HG02623 (cell line): ENCODE measurements at regions not wholly inside any gene's neighbourhood (a gene's known extent, or its start where the extent isn't known, plus 50 kb on each side); places are given as distances from the start of the nearest gene placed in this dataset.

Experiments
- ATAC-seq: cut with Tn5 transposase; IDR thresholded peaks from one replicate; pipeline ENCODE4 v1.9.1; 2021; ENCODE audit warnings: moderate library complexity; ENCODE audit not compliant: unreplicated experiment

DNA sequence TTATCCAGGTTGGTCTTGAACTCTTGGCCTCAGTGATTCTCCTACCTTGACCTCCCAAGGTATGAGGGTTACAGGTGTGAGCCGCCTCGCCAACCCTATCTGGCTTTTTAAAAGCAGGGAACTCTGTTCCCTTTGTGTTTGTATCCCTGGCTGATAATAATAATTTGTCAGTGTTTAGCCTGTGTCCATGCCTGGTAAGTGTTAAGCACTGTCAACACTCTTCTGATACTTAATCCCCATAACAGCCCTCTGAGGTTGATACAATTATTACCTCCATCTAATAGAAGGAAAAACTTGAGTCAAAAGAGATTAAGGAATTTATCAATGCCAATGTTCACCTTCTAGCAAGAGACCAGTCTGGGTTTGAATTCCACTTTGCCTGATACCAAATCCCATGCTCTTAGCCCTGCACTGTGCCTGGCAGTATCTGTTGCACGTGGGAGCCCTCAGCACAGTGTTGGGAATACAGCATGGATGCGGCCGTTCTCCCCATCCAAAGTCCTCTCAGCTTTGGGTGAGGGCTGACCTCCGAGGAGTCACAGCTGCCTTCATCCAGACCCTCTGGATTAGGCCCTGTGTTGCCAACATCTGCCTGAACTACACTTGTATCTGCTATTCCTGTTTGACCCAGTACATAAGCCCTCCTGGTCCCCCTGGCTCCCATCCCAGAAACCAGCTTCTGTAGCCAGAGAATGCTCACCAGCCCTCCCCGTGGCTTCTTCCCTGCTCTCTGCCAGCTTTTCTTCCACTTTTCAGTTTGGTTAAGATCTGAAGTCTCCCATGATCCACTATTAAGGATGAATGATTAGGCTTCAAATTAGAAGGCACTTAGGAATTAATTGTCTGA, 335.6 kb upstream of the ASIC2 start:
- ATAC-seq: no peak

DNA sequence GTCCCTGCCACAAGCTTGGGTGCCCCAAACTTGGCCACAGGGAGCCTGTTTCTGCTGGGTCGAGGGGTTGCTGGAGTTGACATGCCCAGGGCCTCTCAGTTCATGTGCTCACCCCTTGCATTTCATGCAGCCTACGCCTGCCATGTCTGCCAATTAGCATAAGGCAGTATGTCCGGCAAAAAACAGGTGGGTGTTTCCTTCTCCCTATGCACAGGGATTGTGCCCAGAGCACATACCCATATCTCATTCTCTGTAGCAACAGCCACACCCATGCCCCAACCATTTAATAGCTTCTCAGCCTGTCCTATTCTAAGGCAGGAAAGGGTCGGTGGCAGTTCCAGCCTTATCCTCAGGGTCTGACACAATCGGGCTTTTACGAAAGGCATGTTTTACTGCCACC, 340.4 kb upstream of the ASIC2 start:
- ATAC-seq: no peak

DNA sequence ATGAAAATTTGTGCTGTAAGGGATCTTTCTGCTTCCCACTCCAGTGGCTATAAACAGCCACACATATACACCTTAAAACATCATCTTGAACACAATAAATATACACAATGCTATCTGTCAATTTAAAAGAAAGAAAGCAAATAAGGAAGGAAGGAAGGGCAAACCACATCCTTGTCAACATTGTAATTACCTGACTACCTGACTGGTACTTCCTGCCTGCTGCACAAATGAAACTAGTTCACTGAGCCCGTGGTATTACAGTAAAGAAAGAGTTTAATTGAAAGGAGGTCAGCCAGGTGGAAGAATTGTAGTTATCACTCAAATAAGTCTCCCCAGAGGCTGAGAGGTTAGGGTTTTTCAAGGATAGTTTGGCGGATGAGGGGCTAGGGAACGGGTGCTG, 344.4 kb upstream of the ASIC2 start:
- no peak for ATAC-seq

DNA sequence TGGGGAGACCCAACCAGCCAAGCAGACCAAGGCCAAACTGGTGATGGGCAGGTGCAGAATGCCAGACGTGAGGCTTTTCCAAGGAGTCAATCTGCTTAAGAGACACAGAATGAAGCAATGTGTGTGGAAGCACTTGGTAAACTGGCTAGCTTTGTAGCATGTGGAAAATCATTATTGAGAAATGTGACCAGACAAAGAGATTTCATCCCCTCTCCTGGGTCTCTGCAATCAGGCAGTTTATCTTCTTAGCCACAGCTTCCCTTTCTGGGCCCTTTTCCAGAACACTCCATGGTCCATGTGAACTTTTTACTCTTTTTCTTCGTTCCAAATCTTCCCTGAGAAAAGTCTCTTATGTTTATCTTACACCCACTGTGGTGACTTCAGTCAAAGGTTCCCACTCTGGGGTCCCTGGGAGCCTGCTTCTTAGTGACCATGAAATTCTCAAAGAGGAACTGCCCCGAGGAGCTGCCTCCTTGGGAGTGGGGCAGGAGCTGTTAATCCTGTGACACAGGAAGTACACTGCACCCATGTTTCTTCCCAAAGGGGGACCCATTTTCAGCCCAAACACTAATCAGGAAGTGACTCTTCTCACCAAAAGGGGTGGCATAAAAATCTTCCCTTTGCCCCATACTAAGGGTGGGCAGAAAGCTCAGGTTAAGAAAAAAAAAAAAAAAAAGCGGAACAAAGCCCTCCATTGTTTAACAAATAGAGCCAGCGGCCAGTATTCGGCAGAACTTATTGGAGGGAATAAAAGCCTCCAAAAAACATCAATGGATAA, 346.2 kb upstream of the ASIC2 start:
- ATAC-seq: no peak

DNA sequence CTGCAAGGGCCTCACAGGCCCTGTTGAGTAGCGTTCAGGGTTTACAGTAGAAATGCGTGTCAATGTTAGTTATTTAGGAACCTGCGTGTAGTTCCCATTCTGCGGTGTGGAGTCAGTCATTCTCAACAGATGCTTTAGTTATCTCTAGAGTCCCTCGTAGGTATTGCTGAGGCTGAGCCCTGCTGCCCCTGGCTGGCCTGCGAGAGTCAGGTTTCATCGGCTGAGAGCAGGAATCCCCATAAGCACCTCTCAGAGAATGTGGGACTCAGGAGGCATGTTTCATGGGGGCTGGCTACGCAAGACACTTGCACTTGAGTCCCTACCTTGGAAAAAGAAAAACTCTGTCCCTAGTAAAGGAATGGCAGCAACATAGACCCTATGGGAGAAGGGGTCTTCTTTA, 347.5 kb upstream of the ASIC2 start:
- ATAC-seq: no peak

DNA sequence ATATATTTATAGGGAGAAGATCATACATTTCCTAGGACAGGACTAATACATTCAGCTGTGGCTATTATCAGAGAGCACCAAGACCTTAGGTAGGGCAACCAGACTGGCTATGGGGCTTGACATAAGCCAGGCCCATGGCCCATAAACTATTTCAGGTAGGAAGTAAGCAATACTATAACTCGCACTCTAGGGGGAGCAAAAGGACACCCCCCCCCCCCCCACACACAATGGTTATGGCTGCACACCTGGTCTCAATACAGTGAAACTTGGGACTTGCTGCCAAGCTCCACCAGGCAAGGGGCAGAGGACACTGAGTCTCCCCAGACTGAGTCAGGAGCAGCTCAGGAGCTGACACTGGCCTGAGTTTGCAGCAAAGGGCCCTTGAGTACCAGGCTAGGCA, 348.9 kb upstream of the ASIC2 start:
- ATAC-seq: no peak

DNA sequence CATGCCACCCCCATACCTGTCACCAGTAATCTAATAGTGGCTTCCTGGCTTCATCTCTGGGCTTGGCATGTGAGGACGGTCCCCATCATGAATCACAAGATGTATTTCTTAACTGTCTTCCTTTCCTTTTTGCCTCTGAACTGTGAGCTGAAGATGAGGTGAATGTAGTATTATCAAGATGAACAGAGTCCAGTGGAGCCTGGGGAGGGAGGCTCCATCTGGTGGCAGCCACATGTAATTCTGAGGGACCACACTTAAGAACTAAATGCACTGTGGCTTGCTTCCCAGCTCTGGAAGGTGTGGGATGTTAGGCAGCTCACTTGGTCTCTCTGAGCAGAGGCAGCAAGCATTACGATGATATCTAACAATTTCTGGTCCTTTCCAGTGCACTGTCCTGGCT, 354.9 kb upstream of the ASIC2 start:
- ATAC-seq: no peak

DNA sequence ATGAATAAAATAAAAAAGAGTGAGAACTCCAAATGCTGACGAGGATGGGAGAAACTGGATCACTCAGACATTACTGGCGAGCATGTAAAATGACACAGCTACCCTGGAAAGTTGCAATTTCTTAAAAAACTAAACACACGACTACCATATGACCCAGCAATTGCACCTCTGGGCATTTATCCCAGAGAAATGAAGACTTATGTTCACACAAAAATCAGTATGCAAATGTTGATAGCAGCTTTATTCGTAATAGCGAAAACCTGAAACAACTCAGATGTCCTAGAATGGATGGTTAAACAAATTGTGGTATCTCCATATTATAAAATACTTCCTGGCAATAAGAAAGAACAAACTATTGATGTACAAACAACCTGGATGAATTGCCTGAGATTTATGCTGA, 357.2 kb upstream of the ASIC2 start:
- no peak for ATAC-seq

DNA sequence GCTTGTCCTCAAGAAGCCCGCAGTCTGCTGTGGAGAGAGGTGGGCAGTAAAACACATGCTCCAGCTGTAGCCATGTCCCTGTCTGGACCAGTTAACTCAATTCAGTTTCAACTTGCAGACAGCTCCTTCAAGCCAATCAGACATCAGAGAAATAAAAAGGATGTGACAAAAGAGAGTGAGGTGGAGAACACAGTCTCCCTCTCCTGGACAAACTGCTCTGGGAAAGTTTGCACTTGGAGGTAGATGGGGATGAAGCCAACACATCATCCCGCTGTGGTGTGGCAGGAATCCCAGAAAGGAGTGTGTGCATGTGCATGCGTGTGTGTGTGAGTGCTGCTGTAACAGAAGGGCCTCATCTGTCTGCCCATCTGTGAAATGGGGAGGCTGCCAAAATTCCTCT, 358.6 kb upstream of the ASIC2 start:
- ATAC-seq: no peak

DNA sequence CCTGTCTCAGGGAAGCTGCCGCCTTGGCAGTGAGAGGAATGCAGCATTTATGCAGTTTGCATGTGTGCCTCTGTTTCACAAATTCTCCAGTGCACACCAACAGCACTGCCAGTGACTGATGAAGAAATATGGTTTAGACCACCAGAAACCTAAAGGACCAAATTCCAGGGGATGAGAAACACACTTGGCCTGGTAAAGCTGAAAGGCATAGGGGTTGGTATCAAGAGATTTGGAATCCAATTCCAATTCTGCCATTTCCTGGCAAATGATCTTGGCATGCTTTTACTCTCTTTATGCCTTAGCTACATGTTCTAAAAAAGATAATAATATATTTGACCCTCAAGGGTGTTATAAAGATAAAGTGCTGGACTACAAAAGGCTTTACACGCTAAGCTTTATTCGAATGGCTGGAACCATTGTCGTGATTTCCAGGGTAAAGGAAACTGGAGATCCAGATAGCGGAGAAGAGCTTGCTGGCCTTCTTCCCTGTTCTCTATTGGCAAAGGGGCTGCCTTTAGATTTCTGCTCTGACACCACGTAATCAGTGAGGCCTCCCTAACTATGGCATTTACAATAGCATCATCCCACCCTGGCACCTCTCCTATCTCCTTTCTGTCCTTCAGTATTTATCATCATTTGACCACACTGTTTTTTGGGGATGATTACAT, 359.8 kb upstream of the ASIC2 start:
- no peak for ATAC-seq

DNA sequence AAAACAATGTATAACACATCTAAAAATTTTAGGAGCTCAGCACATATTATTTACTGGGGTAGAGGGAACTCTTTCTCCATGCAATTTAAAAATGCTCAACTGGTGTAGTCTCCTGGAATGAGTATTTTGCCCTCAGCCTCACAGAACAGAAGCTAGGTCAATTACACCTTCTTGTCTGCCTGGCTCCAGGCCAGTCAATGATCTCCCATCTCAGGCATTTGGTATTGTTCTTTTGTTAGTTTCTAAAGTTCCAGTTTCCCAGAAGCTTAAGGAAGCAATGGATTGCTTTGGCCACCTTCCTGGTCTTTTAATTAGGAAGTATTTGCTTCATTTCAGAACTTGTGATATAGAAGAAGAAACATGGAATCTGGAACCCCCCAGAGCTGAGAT, 360.3 kb upstream of the ASIC2 start:
- ATAC-seq: no peak

DNA sequence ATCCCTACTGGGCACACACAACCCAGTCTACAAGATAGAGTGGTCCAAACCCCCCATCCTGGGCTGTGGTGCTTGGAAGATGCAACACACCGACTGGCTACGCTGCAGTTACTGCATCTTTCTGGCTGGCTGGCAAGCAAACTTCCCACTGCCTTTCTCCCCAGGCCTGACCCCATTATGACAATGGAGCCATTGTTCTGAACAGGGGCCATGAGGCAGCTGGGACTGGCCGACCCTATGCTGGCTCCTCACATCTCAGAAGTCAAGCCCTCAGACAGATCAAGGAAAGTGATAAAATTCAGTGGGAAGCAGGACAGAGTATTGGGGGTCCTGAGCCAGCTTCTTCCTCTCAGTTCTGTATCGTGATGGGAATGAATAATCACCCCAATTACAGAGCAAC, 364.1 kb upstream of the ASIC2 start:
- no peak for ATAC-seq

DNA sequence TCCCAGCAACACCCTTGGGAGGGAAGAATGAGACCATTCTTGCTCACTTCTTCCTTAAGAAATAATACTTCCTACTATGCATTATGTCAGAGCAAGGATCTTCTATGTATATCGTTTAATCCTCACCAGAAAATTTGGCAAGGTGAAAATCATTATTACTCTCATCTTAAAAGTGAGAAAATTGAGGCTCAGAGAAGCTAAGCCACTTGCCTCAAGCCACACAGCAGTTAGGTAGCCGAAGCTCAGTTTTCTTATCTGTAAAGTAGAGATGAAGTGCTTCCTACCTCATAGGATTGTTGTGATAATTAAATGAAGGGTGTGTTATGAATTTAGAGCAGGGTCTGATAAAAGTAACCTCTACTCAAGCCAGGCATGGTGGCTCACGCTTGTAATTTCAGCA, 368.9 kb upstream of the ASIC2 start:
- no peak for ATAC-seq

DNA sequence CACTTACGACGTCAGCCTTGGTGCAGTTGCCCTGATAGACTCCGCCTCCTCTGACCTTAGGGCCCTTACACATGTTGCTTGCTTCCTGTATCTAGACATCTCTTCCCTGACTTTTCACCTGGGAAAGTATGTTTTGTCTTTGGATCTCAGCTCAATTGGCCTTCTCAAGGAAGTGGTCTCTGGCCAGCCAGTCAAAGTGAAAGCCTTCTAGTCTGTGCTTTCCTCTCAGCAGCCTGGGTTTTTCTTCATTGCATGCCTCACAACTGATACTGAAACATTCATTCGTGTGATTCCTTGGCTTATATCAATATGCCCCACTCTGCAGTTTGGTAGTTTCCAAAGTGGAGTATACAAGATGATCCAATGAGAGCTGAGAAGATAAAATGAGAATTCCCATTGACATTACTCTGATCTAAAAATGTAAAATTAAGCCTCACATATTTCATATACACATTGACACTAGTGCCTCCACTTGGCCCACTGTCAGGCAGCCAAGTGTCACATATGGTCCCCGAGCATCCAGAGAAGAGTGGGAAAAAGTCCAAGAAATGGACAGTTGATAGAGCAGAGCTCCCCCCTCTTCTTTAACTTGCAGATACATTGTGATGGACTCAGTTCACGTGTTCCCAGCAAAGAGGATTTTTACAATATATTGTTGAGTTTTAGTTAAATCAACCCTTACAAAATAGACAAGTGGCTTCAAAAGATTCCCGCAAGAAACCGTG, 371.2 kb upstream of the ASIC2 start:
- no peak for ATAC-seq

DNA sequence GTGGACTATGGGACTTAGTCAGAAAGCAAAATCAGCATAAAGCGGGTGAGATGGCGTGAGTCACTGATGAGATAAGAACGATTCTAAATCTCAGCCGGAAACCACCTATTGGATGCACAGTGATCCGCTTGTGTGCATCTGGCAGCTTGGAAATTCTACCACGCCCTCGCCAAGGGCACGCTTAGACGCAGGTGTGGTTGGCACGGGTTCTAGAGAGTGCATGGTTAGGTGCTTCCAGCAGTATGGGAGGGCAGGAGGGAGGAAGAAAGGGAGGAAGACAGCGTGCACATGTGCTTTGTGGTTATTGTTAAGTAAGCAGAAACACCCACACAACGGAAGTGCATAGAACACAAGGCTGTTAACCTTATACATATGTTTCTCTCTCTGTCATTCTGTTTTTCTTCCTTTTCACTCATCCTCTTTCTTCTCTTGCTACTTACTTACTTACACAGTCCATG, 374.0 kb upstream of the ASIC2 start:
- peak; percentile 61 for ATAC-seq

DNA sequence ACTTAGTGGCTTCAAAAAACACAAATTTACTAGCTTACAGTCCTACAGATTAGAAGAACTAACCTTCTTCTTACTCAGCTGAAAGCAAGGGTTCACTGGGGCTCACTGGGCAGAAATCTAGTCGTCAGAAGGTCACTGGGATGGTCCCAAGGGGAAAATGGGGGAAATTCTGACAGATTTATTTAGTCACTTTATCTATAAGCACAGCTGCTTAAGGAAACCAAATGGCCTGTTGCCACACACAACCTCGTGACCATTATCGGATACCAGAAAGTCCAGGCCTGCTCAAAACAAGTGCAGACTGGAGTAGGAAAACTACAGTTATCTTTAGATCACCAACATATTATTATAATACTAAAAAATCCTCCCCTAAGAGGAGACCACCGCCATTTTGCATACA, 374.6 kb upstream of the ASIC2 start:
- ATAC-seq: no peak

DNA sequence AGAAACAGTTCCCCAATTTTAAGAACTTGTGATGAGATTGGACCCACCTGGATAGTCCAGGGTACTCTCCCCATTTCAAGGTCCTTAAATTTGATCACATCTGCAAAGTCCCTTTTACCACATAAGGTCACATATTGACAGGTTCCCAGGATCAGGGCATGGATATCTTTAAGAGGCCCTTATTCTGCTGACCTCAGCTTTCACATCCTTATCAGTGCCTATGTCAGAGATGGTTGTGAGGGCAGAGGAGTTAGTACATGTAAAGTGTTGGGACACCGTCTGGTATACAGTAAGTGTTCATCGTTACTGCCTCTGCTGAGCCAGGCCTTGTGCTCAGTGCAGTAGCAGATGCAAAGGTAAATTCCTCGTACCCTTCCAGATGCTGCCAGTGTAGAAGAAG, 375.4 kb upstream of the ASIC2 start:
- ATAC-seq: no peak

DNA sequence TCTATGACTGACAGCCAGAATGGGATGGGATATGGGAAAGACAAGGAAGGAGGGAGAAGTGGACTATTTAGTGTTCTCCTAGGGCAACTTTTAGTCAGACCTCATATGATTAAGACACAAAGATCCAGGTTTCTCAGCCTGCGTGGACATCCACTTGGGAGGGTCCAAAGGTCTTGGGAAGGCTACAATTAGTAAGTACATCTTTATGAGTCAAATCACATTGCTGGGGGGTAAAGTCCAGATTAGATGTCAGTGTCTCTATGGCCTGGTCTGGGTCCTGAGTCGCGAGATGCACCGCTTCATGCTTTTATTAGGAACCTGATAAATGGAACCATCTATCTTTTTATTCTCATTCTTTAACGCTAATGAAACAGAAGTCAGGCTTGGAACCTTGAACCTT, 378.4 kb upstream of the ASIC2 start:
- ATAC-seq: no peak

DNA sequence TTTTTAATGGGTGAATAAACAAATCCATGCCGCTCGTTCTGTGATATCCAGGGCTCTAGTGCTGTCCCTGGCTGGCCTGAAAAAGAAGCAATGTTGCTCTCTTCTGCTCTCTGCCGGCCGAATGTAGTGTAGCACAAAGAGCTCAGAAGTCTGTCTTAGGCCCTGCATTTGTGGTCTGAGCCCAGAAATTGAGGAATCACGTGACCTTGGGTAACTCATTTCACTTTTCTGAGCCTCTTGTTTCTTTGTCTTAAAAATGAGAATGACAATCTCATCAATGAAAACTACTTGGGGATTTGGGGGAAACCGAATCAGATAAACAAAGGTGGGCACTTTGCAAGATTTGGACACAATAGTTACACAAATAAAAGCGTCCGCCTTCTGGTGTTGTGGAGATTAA, 381.6 kb upstream of the ASIC2 start:
- no peak for ATAC-seq

DNA sequence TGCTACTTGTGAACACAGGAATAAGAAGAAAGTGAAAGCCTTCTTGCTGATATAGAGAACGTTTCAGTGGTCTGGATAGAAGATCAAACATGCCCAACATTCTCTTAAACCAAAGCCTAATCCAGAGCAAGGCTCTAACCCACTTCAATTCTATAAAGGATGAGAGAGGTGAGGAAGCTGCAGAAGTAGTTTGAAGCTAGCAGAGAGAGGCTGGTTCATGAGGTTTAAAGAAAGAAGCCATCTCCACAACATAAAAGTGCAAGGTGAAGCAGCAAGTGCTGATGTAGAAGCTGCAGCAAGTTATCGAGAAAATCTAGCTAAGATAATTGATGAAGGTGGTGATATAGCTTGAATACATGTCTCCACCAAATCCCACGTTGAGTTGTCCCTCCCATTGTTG, 383.3 kb upstream of the ASIC2 start:
- no peak for ATAC-seq

DNA sequence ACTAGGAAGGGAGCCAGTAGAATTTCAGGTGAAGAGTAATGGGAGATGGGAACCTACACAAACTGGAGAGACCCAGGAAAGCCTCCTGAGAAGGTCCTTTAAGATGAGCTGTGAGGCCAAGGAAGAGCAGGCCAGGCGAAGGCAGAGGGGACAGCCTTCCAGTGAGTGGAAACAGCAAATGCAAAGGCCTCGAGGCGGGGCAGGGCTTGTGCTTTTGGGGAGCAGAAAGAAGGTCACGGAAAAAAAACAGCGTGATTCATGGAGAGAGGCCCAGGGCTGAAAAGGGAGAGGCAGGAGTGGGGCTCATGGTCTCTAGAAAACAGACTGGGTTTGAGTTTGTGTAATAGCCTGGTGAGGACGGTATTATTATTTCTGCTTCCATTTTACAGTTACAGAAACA, 386.5 kb upstream of the ASIC2 start:
- ATAC-seq: no peak
